GM18502 (cell line): ENCODE measurements at regions not wholly inside any gene's neighbourhood (a gene's known extent, or its start where the extent isn't known, plus 50 kb on each side); places are given as distances from the start of the nearest gene placed in this dataset.
"Not testable (repeated sequence)": the region's sequence is repeated elsewhere in the genome, so short reads cannot be mapped to it uniquely, and the experiment has no call there.

Source experiments
- ATAC-seq: cut with Tn5 transposase; IDR thresholded peaks from one replicate; pipeline ENCODE4 v1.9.1; 2021; ENCODE audit warnings: mild to moderate bottlenecking; ENCODE audit not compliant: unreplicated experiment, poor library complexity

- ATAC-seq = no peak
Measured at GRCh38 chr22:47328550-47329243, 566.2 kb downstream of the TBC1D22A start.

DNA sequence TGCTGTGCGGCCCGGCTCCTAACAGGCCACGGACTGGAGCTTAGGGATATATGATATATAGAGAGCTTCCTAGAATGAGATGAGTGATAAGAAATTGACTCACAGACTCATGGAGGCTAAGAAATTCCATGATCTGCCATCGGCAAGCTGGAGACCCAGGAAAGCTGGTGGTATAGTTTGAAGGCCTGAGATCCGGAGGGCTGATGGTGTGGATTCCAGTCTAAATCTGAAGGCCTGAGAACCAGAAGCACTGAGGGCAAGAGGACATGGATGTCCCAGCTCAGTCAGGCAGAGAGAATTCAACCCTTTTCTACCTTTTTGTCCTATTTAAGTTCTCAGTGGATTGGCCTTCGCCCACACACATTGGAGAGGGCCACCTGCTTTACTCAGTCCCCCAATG, 564.8 kb downstream of the TBC1D22A start:
- ATAC-seq = no peak

DNA sequence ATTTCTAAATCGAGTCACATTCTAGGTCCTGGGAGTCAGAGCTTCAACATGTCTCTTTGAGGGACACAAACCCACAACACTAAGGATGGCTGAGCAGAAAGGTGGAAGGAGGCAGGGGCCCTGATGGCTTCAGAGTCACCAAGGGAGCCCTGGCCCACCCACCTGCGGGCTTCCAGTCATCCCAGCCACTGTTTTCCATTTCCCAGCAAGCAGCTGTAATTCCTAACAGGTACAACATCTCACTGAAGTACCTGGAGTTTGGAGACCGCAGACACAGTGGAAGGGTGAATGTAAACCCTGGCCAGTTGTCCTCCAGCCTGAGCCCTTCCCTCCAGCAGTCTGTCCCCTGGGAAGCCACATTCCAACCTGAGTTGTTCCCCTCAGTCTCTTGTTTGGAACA, 562.8 kb downstream of the TBC1D22A start:
- no peak for ATAC-seq

- ATAC-seq = no peak
Measured at GRCh38 chr22:47324435-47324990, 562.1 kb downstream of the TBC1D22A start.

- no peak for ATAC-seq
Measured at GRCh38 chr22:47323518-47323917, 561.1 kb downstream of the TBC1D22A start.

GRCh38 chr22:47322854-47323253, 560.4 kb downstream of the TBC1D22A start:
- ATAC-seq = no peak

DNA sequence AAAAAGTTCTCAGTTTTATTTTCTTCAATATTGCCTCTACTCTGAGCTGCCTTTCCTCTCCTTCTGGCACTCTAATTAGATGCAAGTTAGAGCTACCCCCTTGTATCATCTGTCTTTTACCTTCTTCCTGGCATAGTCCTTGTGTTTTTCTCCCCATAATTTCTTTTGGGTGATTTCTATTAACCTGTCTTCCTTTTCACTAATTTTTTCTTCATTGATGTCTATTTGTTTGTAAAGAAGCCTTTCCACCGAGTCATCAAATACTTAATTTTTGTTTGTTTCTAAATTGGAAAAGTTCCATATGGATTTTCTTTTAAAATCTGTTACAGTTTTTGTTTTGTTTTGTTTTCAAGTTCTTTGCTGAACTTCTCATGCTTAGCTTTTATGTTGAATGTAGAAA, 558.1 kb downstream of the TBC1D22A start:
- no peak for ATAC-seq

GRCh38 chr22:47318041-47318737, 555.7 kb downstream of the TBC1D22A start:
- no peak for ATAC-seq

DNA sequence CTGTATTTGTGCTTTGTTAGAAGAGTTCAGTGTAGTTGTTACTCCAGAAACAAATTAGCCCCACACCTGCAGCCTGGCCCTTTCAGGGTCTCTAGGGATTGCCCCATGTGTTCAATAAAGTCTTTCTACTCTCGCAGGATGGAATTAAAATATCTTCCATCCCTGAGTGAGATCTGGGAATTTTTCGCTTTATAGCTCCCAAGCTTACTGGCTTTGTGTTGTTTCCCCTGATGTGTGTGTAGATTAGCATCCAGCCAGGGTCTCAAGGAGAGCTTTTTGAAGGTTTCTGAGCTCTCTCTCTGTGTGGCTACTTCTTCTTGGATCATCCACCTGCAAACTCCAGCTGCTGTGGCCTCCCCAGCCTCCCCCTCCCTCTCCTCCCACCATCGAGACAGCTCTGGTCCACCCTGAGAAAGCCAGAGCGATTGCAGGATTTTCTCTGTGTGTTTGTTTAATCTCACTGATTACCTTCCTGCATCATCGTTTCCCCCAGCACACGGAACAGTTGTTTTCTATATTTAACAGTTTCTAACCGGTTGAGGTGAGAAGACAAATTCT, 553.5 kb downstream of the TBC1D22A start:
- no peak for ATAC-seq

- no peak for ATAC-seq
Measured at GRCh38 chr22:47310601-47311000, 548.2 kb downstream of the TBC1D22A start.

DNA sequence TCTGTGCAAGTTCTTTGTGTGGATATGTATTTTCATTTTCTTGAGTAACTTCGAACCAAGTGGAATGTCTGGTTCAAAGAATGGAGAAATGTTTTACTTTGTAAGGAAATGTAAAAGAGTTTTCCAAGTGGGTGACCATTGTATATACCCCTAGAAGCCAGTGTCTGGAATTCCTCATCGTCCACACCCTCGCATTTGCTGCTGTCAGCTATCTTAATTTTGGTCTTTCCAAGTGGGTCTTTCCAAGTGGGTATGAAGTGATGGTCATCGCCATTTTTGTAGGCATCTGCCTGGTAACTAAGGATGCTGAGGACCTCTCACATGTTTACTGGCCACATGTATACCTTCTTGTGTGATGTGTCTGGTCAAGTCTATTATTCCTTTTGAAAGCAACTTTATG, 547.5 kb downstream of the TBC1D22A start:
- ATAC-seq = no peak

GRCh38 chr22:47309476-47309875, 547.0 kb downstream of the TBC1D22A start:
- ATAC-seq = no peak

- no peak for ATAC-seq
Measured at GRCh38 chr22:47308886-47309285, 546.4 kb downstream of the TBC1D22A start.

DNA sequence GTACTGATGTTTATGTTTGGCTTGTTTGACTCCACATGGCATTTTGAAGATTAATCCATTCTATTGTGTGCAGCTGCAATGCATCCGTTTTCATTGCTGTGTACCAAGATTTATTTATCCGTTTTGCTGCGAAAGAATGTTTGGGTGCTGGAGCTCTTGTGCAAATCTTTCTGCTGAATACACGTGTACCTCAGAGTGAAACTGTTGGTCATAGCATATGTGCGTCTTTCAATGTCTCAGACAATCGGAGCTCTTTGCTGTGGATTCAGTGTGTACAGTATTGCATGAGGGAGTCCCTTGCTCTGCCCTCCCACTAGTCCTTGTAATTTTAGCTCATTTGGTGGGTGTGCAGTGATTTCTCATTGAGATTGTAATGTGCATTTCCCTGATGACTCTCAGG, 545.4 kb downstream of the TBC1D22A start:
- ATAC-seq = no peak

GRCh38 chr22:47307326-47307725, 544.9 kb downstream of the TBC1D22A start:
- no peak for ATAC-seq

DNA sequence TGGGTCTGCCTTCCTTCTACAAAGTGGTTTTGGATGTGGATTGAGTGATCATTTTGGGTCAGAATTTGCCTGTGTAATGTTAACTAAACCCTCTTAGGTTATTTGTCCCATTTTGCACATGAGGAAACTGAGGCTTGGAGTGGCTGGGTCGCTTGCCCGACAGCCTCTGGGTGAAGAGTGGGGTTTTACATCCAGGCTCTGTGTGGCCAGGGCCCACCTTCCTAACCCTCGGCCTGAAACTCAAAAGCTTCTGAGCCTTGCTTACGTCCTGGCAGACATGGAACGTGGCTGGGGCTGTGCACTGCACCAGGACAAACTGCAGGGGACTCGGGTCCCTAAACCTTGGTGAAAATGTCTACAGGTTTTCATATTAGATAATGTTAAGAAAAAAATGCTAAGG, 542.4 kb downstream of the TBC1D22A start:
- no peak for ATAC-seq

DNA sequence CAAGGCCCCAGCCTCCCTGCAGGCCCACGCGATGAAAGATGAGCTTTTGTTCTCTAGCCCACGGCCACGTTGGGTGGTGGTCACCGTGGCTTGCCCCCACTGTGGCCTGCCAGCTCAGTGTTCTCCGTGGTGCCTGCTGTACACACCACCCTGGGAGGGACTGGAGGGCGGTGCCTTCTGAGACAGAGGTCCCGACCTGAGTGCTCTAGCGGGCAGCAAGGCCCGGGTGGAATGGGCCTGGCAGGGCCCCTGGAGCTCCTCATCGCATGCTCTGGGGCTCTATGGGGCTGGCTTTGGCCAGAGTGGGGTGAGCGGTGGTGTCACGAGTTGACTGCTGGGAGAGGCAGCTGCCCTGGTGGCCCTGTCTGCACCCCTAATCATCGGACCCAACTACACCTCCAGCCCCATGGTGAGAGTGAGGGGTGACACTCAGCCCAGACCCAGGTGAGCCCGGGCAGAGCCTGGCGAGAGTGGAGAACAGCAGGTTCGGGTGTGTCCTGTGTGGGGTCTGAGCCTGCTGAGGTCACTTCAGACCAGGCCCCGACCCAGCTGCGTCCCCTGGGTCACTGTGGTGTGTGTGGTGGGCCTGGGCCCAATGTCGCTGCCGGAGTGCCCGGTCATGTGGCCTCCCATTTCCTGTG, 541.9 kb downstream of the TBC1D22A start:
- no peak for ATAC-seq

- ATAC-seq = no peak
Measured at GRCh38 chr22:47303161-47303890, 540.9 kb downstream of the TBC1D22A start.

DNA sequence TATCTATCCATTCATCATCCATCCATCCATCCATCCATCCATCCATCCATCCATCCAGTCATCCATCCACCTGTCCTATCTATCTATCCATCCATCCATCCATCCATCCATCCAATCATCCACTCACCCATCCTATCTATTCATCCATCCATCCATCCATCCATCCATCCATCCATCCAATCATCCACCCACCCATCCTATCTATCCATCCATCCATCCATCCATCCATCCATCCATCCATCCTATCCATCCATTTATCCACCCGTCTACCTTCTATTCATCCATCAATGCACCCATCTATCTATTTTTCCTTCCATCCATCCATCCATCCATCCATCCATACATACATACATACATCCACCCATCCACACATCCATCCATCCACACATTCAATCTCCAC, 540.1 kb downstream of the TBC1D22A start:
- not testable (repeated sequence) for ATAC-seq

- ATAC-seq = no peak
Measured at GRCh38 chr22:47301820-47302475, 539.5 kb downstream of the TBC1D22A start.
